HUDEP-2 (cell line): ENCODE measurements at regions not wholly inside any gene's neighbourhood (a gene's known extent, or its start where the extent isn't known, plus 50 kb on each side); places are given as distances from the start of the nearest gene placed in this dataset.

Experiments used
- DNase-seq, 76 experiments: peaks; one replicate each; lab custom pipeline; 2025; ENCODE audit not compliant: unreplicated experiment in 76 of 76; lab: John Stamatoyannopoulos, UW

DNA sequence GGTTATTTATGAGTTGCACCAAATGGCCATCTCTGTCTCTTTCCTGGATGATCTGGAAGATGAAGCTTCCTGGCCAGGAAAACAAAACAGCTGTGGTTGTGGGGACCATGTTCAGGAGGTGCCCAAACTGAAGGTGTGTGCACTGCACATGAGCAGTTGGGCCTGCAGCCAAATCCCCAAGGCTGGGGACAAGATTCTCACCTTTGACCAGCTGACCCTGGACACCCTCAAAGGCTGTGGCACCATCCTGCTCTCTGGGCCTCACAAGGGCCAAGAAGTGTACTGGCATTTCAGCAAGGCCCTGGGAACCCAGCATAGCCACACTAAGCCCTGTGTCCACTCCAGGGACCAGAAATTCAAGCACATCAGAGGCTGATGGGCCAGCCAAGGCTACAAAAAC lies 84.2 kb downstream of the KCNRG start:
- no peak for DNase-seq

DNA sequence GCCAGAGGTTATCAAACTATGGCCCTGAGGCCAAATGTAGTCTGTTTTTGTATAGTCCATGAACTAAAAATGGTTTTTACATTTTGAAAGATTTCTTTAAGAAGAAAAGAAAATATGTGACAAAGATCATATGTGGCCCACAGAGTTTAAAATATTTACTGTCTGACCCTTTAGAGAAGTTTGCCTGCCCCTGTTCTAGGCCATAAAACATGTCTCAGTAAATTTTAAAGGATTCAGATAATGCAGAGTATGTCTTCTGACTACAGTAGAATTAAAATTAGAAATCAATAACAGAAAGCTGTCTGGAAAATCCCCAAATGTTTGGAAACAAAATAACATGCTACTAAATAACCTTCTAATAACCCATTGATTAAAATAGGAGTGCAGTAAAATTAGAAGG lies 86.3 kb downstream of the KCNRG start:
- no peak for DNase-seq

DNA sequence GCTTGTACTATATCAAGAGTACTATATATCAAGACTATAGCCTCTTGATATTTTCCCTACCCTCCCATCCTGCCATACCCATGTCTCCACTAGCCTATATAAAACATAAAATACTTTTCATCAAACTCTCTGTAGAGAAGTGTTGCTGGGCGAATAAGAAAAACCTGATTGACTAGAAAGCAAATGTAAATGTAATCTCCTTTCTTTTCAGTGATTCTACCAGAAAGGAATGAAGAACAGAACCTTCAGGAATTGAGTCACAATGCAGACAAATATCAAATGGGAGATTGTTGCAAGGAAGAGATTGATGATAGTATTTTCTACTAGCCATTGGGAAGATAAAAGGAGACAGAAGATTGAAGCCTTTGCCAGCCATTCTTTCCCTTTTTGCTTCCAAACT lies 89.2 kb downstream of the KCNRG start:
- no peak for DNase-seq

DNA sequence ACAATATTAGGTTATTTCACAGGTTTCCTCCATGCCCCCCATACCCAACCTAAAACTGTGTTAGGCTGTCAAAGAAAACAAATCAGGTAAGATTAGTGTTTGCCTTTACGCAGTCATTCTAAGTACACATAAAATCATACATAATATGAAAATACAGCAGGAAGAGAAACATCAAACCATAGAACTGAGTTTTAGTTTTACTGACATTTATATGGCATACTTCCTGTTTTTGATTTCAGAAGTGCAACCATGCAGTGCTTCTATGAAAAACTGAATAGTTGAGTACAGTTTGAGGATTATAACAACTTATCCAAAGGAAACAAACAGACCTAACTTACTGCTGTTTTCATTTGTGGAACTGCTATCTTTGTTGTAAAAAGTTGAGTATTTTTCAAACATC lies 91.3 kb downstream of the KCNRG start:
- DNase-seq: no peak

DNA sequence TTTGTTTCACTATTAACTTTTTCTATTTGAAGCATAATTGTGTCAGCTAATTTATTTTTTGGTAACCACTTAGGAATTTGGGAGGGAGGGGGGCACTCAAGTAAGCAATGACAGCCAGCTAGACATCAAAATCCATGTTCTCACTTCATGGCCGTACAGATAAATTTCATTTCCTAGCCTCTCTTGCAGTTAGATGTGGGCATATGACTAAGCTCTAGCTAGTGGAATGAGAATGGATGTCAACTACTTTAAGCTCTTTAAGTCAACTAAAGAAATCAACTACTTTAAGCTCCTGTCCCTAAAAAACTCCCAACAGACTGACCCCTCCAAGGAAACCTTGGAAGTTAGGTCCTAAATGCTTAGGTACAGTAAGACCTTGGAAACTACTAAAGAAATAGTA lies 92.0 kb downstream of the KCNRG start:
- DNase-seq: no peak

DNA sequence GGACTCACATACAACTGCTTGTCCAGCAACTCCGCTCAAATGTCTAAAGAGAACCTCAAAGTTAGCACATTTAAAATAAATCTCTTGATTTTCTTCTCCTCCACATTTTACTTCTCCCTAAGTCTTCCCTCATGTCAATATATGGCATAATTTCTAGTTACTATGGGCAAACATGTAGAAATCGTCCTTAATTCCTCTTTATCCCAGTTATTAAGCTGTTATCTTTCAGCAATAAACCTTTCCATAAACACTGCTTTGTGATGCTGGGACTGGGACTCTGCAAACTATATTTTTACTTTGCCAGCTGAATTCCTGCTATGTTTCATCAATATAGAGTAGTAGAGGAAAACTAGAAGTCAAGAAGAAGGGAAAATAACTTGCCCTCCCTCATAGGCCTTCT lies 99.7 kb downstream of the KCNRG start:
- no peak for DNase-seq

DNA sequence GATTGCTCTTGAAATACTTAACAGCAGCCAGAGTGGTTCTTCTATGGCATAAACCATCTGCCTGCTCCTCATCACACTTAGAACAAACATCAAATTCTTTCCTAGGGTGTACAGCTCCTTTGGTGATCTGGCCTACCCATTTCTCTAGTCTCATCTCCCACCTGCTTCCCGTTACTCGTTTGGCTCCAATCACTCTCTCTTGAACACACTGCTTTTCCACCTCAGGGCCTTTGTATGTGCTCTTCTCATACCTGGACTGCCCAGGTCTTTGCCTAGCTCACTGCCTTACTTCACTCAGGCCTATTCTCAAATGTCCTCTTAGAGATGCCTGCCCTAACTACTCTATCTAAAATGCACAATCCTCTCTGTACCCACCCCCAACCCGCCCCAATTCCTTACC lies 100.5 kb downstream of the KCNRG start:
- no peak for DNase-seq

DNA sequence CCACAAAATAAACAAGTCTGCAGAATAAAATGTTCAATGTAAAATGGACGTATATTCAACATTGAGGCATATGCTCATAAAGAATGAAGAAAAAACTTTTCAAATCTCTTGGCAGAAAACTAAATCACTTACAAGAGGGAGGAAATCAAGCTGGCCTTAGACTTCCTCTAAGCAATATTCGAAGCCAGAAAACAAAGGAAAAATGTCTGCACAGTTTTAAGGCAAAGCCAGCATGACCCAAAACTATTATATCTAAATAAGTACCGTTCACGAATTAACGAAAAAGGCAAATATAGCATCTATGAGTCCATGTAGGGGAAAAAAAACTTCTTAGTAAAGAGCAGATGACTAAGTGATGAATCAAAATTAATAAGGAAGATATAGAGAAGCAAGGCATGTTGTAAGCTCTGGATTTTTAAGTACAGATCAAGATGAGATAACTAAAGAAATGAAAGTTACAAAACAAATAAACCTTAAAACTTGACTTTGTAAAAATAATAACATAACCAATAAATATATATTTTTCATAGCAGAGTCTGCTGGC lies 101.3 kb downstream of the KCNRG start:
- DNase-seq: no peak

DNA sequence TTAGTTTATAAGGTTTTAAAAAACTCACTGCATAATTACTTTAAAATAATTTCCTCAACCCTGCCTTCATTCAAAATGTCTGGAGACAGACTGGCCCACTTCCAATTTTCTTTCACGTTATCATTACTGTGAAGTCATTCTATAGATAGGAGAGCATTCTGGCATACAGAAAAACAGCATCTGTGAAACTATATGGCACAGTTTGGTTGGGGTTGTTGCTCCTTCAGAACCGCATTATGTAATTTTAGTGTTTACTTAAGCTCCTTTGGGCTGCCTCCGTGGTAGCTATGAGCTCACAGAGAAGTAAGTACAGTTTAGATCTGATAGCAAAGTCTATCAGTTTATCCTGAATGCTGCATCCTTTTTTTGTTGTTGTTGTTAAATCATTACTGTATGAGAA lies 104.3 kb downstream of the KCNRG start:
- DNase-seq: peak in 37 of 76 experiments; percentile 4 to 80 (median 55)

DNA sequence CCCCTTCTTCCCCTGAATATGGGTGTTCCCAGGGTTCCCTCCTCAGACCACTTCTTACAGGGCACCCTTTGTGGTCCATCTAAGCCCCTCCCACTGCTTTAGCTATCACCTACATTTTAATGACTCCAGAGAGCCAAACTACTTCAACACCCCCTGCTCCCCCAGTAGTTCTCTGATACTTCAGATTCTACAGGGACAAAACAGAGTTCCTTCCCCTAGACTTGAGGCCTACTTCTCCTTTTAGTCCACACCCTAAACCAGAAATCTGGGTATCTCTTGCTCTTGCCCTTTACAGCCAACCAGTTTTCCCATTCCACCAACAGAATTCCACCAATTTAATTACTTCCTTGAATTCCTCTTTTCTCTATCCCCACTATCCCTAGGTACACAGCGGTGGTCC lies 107.2 kb downstream of the KCNRG start:
- DNase-seq: no peak

DNA sequence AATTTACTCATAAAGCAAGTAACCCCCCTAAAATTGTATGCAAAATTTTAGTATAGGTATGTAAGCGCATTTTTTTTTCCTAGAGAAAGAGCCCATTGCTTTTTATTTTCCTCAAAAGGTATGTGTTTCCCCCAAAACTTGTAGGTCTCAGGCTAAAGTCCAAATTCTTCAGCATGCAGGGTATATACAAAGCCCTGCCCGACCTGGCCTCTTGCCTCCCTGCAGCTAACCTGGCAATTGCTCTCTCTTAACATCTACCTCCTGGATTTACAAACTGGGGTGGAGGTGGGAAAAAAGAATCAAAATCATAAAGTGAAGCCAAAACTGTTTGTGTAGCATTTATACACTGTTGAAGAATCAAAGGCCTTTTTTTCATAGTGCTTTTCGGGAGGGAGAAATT lies 107.8 kb downstream of the KCNRG start:
- no peak for DNase-seq

DNA sequence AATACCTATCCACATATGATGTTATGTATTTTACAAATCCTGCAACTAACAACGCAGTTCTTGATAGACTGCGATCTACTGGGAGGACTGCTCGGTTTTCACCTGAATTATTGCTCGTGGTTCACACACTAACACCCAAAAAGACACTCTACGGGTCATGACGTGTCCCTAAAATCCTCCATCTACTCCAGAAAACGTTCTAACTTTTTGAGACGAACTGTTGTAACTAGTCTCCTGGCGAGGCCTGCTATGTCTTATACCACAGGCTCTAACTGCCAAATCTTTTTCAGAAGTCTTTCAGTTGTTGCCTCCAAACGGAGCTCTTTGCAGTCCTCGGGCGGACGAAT lies 108.2 kb downstream of the KCNRG start:
- DNase-seq: peak in 1 of 76 experiments; percentile 6

DNA sequence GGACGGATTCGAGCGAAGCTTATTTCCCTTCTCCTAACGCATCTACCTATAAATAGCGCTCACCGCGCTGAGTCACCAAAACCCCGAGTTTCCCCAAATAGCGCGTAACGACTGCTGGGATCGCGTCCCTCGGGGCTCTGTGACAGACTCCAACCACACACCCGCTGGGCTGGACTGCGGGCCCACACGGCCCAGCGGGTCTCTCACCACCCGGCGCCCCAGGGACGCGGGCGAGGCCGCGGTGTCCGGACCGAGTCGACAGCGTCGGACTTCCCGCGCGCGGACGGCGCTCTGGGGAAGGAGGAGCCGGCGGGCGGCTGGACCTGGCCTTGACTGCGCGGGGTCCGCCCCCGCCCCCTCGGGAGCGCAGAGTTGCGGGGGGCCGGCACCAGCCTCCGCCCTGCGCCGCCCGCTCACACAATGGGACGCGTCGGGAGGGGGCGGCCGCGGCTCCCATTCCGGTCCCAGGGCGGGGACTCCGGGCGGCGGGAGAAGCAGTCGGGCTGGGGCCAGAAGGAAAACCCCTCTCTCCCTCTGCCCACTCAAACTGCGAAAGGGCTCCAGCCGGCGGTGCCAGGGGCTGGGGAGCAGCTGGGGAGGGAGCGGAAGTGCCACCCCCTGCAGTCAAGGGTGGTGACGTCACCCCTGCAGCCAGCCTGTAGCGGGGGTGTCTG lies 108.8 kb downstream of the KCNRG start:
- peak in 61 of 76 experiments; percentile 8 to 93 (median 65) for DNase-seq

DNA sequence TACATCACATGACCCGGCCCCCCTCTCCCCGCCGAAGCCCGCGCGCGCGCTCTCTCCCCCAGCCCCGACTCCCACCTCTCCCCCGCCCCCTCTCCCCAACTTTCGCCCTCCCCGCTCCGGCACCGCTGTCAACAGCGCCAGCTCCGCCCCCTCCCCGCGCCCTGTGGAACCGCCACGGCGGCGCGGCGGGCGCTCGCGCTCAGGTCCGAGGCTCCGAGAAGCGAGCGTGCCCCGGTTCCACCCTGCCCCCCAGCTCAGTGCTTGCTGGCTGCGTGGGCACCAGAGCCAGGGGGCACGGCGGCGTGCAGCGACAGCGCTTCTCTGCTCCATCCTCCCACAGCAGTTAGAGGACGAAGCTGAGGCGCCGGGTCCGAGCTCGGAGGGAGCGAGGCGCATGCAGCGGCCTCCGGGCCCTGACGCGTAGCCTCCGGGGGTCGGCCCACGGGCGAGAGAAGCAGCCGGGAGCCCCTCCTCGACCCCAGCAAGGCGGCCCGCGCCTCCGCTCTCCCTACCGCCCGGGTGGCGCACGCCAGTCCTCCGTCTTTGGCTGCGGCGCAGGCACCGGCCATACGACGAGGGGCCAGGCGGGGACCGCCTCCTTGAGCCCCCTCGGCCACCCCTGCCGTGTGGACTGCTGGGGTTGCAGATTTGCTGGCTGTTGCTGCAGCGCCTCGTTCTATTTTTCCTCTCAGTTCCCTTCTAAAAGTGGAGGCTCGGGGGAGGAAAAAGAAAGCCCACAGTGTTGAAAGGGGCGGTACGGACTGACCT lies 109.5 kb downstream of the KCNRG start:
- DNase-seq: peak in 48 of 76 experiments; percentile 39 to 97 (median 93)

DNA sequence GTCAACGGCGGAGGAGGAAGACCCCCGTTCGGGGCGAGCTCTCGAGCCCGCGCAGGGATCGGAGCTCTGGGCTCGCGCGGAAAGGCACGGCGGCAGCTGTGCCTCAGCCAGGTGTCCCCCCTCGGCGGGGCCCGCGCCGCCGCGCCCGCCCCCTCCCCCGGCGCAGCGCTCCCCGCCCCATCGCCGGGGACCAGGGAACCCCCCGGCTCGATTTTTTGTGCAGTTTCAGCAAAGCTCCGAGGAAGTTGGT lies 110.0 kb downstream of the KCNRG start:
- peak in 2 of 76 experiments; percentile 54 to 55 for DNase-seq

DNA sequence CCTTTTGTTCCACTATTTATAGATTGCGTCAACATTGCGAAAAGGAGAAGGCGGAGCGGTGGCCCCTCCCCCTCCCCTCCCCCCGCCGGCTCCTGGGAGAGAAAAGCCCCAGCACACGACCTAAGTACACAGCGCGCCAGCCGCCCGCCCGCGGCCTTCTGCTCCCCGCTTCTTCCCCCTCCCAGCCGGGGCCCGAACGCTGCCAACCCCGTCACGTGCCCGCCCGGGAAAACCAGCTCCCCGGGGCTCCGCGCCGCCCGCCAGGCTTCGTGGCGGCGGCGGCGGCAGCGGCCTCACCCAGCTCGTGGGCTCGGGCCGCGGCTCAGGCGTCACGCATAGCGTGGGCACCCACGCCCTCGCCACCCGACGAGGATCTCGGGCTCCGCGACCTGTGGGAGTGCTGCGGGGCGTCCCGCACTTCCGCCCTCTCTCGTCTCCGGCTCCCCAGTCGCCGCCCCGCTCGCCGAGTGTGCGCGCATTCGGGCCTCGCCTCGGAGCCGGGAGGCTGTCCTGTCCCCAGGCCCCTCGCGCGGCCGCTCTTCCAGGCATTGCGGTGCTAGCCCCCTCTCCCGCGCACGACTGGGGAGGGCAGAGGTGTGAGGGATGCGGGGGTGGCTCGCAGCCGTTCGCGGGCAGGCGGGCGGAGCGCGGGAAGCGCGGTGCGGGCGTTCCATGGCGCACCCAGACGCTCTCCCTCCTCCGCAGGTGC lies 110.5 kb downstream of the KCNRG start:
- DNase-seq: peak; percentile 24 to 91 (median 79)

DNA sequence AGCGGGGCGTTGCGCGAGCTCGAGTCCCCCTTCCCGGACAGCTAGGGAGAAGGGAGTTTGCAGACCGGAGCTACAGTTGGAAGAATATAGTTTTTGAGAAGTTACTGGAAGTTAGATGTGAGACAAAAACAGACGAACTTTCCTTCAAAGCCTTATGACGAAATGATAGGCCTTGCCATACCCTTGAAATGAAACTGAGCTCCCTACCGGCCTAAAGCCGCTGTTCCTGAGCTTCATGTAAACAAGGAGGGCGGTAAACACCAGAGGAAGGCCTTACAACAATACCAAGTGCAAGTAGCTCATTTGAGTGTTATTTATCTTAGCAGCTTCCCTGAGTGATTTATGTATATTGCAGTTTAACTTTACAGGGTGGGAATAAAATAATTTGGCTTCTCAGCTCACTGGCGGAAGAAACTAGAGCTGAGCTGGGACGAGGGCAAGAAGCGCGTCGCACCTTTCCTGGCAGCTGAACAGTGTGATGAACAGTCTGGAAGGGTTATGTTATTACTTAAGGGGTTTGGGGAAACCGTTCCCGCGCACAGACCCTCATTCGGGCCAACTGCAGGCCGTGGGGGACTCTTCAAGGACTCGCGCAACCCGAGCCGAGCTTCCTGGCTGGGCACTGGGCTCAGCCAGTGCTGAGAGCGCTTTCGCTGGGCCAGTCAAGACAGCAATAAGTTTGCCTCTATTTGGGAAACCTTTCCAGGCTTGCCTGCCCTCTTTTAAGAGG lies 111.2 kb downstream of the KCNRG start:
- DNase-seq: peak in 37 of 76 experiments; percentile 2 to 70 (median 45)

DNA sequence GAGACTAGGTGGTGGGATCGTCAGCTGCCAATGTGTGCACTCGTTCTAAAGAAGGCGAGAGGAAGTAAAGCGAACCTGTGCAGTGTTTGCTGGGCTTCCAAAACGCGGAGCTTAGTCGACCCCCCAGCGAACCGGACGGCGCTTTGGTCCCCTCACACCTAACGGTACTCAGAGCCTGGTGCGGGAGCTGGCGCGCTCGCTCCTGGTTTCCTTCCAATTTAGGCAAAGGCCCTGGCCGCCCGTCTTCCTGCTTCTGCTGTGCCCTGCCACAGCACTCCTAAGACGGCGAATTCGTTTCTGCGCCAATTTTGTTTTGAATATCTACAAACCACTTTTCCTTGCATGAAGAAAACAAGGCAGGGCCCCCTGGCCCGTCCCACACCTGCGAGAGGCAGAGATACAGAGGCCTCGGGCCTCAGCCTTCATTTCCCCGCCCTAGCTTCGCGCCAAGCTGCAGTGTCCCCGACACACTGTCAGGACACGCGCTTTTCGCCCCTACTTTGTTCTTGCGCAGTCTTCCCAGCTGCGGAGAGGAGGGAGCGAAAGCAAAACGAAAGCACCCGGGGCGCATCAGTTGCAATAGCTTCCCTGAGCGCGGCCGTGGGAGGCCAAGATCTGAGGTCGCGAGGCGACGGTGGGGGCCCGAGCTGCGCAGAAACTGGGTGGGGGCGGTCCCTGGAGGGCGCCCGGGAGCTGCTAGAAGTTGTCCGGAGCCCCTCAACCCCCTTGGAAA lies 111.9 kb downstream of the KCNRG start:
- peak in 5 of 76 experiments; percentile 5 to 45 (median 41) for DNase-seq

DNA sequence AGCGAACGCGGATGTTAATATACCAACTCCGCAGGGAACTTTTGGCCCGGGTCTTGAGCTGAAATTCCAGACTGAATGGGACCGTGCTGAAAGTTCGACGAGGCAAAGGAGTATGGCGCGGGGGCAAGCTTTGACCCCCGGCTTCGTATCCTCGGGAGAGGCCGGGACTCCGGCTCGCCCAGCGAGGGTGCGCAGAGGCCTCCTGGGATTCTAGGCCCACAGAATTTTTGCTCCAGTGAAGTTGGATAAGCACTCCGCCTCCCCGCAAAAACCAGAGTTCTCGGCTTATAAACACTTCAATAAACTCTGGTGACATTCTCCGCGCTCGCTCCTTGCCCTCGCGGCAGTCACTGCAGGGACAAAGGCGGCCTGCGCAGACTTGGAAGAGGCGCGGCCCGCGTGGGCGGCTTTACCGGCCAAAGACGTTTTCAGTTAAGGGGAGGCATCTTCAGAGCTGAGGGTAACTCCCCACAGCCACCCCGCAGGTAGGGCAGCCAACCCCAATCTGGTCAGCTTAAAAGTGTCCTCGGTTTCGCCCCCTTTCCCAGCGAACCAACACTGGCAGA lies 112.6 kb downstream of the KCNRG start:
- DNase-seq: no peak

DNA sequence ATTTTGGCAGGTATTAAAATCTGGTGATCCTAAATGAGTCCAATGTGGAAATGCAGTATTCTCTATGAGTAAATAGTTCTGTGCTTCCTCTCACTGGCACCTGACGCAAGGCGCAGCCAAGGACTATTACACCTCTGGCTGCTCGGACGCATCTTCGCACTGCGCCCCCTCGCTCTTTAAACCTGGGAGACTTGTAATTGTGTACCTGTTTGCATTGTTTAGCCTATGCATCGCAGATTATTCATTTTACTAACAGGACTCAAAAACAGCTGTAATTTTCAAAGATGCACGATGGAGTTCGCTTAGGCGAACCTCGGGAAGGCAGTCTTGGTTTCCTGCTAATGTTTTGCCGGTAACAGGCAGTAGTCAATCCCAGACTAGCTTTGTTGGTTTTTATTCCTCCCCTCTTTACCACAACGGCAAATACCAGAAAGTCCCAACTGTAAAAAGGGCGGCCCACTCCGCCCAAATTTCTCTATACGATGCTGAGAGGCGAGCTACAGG lies 113.2 kb downstream of the KCNRG start:
- no peak for DNase-seq
